GM21390 (cell line): ENCODE measurements at regions not wholly inside any gene's neighbourhood (a gene's known extent, or its start where the extent isn't known, plus 50 kb on each side); places are given as distances from the start of the nearest gene placed in this dataset.
"Not testable (repeated sequence)": the region's sequence is repeated elsewhere in the genome, so short reads cannot be mapped to it uniquely, and the experiment has no call there.

ENCODE experiments used
- ATAC-seq: cut with Tn5 transposase; IDR thresholded peaks from one replicate; pipeline ENCODE4 v1.9.1; 2021; ENCODE audit not compliant: unreplicated experiment

GRCh38 chr7:113030489-113030888 is 56.1 kb downstream of the GPR85 start:
- no peak for ATAC-seq

DNA sequence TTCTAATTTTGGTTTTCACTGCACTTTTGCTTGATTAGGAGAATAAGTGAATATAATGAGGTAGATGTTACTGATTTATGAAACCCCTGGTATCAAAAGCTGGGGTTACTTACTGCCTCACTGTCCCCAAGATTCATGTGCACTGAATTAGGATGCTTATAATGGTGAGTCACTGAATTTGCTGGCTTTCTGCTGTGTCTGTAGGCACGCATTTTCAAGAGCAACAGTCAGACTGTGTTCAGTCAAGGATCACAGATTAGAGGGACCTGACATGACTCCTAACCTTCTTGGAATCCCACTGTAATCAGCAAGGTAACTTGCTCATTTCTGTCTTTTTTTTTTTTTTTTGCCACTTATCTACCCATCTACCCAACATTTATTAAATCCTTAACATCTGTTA is 59.7 kb downstream of the GPR85 start:
- ATAC-seq, result no peak

- ATAC-seq, result not testable (repeated sequence)
Measured at GRCh38 chr7:113017144-113017857, 69.3 kb downstream of the GPR85 start.

- no peak for ATAC-seq
Measured at GRCh38 chr7:113015034-113015645, 71.5 kb downstream of the GPR85 start.

DNA sequence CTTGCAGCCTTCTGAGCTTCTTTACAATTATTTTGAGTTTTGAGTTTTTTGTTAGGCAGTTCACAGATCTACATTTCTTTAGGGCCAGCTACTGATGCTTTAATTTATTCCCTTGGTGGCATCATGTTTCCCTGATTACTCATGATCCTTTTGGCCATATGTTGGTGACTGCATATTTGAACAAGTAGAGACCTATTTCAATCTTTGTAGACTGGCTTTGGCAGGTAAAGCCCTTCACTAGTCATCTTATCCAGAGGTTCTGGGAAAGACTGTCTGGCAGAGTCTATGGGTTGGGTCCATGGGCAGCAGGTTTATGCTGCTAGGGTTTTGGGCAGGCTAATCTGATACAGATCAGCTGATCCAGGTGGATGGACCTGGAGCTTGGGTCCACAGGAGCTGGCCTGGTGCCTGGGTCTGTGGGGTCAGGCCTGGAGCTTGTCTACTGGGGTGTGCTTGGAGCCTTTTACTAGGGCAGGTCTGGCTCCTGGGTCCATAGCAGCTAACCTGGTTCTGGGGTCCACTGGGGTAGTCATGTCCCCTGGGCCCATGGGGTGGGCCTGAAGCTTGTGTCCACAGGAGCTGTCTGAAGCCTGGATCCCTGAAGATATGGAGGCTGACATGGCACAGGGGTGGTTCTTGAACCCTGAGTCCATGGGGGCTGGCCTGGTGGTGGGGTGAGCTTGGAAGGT is 72.7 kb downstream of the GPR85 start:
- no peak for ATAC-seq

DNA sequence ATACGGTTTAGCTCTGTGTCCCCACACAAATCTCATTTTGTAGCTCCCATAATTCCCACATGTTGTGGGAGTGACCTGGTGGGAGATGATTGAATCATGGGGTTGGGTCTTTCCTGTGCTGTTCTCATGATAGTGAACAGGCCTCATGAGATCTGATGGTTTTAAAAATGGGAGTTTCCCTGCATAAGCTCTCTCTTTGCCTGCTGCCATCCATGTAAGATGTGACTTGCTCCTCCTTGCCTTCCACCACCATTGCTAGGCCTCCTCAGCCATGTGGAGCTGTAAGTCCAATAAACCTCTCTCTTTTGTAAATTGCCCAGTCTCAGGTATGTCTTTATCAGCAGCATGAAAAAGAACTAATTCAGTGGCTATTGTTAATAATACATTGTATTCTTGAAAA is 73.8 kb downstream of the GPR85 start:
- ATAC-seq, result not testable (repeated sequence)

GRCh38 chr7:113010377-113010776 is 76.2 kb downstream of the GPR85 start:
- ATAC-seq, result no peak

DNA sequence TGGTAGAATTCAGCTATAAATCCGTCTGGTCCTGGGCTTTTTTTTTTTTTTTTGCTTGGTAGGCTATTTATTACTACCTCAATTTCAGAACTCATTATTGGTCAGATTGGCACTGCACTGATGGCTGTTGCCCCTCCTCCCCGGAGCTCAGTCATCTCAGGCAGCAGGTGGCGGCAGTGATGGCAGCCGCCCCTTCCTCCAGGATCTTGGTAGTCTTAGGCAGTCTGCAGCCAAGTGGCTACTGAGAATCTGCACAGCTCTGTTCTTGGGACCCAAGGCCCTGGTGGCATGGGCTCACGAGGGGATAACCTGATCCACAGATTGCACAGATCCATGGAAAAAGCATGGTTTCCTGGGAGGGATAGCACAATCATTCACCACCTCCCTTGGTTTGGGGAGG is 77.9 kb downstream of the GPR85 start:
- no peak for ATAC-seq

- ATAC-seq, result no peak
Measured at GRCh38 chr7:113004726-113005454, 81.7 kb downstream of the GPR85 start.

DNA sequence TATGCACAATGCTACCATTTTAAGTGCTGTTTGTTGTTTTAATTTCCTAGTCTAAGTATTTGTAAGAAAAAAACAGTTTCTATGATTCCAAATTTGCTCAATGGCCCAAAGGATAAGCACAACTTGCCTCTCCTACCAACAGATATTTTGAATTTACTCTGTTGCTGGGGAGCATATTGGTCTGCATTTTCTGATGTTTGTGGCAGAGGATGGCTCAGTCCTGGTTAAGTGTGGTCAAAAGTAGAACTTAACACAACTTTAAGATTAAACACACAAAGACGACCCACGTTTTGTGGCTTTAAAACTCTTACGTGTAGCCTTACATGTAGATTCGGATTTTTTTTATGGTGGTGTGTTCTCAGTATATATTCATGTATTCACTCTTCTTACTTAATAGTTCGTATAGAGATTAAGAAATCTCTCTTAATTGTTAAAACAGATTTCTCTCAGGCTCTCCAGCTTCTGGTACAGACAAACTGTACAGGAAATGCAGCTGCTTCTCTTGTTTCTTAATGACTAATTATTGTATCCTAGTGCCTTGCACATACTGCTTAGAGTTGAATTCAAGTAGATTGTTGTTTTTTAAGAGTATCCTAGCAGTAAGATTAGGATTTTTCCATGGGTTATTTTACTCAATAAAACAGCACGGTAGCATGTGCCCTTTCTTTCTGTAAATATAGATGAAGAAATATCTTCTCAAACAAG is 86.2 kb downstream of the GPR85 start:
- peak; percentile 76 for ATAC-seq

GRCh38 chr7:112997831-112998230 is 88.8 kb downstream of the GPR85 start:
- no peak for ATAC-seq

GRCh38 chr7:112996331-112996871 is 90.2 kb downstream of the GPR85 start:
- no peak for ATAC-seq

DNA sequence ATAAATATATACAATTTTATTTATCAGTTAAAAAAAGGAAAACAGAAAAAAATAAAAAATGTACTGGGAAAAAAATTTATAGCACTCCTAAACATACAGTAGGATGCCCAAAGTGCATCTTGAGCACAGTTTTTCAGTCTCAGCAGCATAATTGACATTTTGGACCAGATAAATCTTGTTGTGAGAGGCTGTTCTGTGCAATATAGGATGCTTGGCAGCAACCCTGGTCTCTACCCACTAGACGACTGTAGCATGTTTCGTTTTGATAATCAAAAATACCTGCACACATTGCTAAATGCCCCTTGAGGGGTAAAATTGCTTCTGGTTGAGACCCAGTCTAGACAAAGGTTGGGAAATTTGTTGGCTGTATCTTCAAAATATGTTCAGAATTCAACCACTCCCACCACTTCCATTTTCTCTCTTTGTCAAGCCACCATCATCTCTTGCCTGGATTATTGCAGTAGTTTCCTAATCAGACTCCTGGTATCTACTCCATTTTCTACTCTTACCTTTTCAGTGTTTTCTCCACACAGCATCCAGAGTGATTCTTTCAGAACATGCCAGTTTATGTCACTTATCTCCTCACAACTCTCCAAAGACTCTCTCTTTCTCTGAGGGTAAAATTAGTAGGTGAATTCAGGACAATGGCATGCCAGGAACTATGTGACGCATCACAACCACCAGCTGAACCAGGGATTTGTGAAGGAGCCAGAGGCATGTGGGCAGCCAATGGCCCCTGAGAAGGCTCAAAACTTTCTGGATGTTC is 91.4 kb downstream of the GPR85 start:
- no peak for ATAC-seq

DNA sequence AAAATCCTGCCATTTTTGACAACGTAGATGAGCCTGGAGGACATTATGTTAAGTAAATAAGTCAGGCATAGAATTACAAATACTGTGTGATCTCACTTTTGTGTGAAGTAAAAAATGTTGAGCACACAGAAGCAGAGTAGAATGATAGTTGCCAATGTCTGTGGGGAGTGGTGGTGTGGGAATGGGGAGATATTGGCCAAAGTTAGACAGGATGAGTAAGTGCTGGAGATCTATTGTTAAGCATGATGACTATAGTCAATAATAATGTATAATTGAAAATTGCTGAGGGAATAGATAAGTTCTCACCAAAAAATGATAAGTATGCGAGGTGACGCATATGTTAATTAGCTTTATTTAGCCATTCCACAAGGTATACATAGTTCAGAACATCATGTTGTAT is 92.0 kb downstream of the GPR85 start:
- no peak for ATAC-seq

DNA sequence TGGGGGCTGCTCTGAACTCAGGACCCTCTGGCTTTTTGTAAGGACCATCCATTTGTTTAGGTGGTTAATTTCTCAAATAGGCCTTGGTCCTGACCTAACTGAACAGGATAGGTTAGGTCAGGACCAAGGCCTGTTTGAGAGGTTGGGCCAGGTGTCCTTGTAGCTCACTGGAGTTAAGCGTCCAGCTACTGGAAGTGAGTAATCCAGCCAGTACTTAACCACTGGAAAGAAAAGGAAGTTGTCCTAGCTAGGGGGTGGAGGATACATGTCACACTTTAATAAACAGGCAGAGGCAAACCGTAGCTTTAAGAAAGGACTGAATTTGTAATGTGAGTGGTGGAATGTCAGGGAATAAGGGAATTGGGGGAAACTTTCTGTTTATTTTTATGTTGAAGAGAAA is 96.0 kb downstream of the GPR85 start:
- no peak for ATAC-seq

DNA sequence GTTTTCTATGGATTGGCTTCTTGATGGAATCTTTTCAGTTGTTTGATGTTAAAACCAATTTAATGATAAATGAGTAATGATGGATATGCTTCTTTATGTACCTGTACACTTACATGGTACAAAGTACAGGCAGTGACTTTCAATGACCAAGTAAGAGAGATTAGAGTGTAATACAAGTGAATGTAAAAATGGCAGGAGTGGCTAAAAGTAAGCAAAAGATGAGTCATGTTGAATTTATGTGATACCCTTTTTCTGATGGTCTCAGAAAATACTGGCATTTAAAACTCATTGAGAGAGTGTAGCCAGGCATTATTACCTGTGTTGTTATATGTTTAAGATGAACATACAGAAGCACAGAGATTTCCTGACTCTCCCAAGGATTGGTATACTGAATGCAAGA is 97.1 kb downstream of the GPR85 start:
- ATAC-seq, result no peak

DNA sequence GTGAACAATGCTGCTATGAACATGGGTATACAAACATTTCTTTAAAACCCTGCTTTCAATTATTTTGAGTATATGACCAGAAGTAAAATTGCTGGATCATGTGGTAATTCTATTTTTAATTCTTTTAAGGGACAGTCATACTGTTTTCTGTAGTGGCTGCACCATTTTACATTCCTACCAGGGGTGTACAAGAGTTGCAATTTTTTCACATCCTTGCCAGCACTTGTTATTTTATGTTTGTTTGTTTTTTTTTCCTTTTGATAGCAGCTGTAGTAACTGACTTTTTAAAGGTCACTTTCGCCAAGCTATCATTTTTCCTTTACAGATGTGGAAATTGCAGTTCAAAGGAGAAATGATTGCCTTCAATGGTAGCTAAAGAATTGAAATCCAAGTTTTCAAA is 99.5 kb downstream of the GPR85 start:
- no peak for ATAC-seq

GRCh38 chr7:112986256-112987031 is 100.2 kb downstream of the GPR85 start:
- ATAC-seq, result no peak

GRCh38 chr7:112985377-112985987 is 101.1 kb downstream of the GPR85 start:
- no peak for ATAC-seq
